H1 (cell line): ENCODE measurements at regions not wholly inside any gene's neighbourhood (a gene's known extent, or its start where the extent isn't known, plus 50 kb on each side); places are given as distances from the start of the nearest gene placed in this dataset.

Source experiments
- EP300 ChIP-seq, 2 experiments: IDR thresholded peaks; 1 replicate in 1 of 2; 2 replicates in 1 of 2; pipeline ENCODE4 v1.6.1; 2011 to 2012; ENCODE audit warnings: low read depth in 2 of 2, low read length in 2 of 2, mild to moderate bottlenecking in 2 of 2, borderline replicate concordance in 1 of 2, inconsistent platforms in 1 of 2, moderate library complexity in 1 of 2
- EZH2 ChIP-seq: fragments of 200-600 bp; sonication (generic); IDR thresholded peaks from 2 replicates; pipeline ENCODE4 v1.7.1; 2012; ENCODE audit warnings: low read depth, mild to moderate bottlenecking, moderate library complexity, low read length, inconsistent platforms; ENCODE audit not compliant: severe bottlenecking
- GABPA ChIP-seq: IDR thresholded peaks from 2 replicates; pipeline ENCODE4 v1.6.1; 2011; ENCODE audit warnings: mild to moderate bottlenecking, low read length, moderate library complexity, borderline replicate concordance; ENCODE audit not compliant: insufficient read depth
- POLR2A ChIP-seq, 2 experiments: IDR thresholded peaks; 1 replicate in 1 of 2; 2 replicates in 1 of 2; pipeline ENCODE4 v1.6.1; 2011; ENCODE audit warnings: low read depth in 2 of 2, low read length in 2 of 2, mild to moderate bottlenecking in 2 of 2; ENCODE audit errors: control extremely low read depth in 1 of 2
- POLR2AphosphoS5 ChIP-seq: IDR thresholded peaks from 2 replicates; pipeline ENCODE4 v1.6.1; 2011; ENCODE audit warnings: low read depth, low read length
- RFX5 ChIP-seq: IDR thresholded peaks from 2 replicates; pipeline ENCODE4 v1.6.1; 2011; ENCODE audit warnings: low read depth, low read length, improper control_type of control experiment, borderline replicate concordance
- TF ChIP-seq, protein P1 (sequence below), 3 experiments: IDR thresholded peaks; 1 replicate in 2 of 3; 2 replicates in 1 of 3; pipeline versions ENCODE4 v1.5.1 to v1.6.1; 2011; ENCODE audit warnings: low read length in 3 of 3, mild to moderate bottlenecking in 3 of 3, inconsistent platforms in 2 of 3, low read depth in 1 of 3, moderate library complexity in 1 of 3; ENCODE audit not compliant: insufficient read depth in 1 of 3; ENCODE audit errors: control extremely low read depth in 1 of 3
- TF ChIP-seq, protein P2 (sequence below): IDR thresholded peaks from 2 replicates; pipeline ENCODE4 v1.6.1; 2012; ENCODE audit warnings: inconsistent platforms

DNA sequence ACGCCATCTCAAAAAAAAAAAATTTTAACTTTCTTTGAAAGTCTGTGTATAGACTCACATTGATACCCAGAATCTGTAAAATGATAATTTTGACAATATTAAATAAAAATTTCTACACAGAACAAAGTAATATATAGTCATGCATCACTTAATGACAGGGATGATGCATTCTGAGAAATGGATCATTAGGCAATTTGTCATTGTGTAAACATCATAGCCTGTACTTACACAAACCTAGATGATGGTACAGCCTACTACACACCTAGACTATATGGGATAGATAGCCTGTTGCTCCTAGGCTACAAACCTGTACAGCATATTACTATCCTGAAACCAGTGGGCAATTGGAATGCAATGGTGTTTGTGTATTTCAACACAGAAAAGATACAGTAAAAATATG, 107.7 kb downstream of the BLTP1 start:
- TF ChIP-seq, protein P1, sequence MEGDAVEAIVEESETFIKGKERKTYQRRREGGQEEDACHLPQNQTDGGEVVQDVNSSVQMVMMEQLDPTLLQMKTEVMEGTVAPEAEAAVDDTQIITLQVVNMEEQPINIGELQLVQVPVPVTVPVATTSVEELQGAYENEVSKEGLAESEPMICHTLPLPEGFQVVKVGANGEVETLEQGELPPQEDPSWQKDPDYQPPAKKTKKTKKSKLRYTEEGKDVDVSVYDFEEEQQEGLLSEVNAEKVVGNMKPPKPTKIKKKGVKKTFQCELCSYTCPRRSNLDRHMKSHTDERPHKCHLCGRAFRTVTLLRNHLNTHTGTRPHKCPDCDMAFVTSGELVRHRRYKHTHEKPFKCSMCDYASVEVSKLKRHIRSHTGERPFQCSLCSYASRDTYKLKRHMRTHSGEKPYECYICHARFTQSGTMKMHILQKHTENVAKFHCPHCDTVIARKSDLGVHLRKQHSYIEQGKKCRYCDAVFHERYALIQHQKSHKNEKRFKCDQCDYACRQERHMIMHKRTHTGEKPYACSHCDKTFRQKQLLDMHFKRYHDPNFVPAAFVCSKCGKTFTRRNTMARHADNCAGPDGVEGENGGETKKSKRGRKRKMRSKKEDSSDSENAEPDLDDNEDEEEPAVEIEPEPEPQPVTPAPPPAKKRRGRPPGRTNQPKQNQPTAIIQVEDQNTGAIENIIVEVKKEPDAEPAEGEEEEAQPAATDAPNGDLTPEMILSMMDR (IDR thresholded peaks at IDR 0.05; ENCODE audit: control extremely low read depth in 1 of 3, insufficient read depth in 1 of 3, low read depth in 1 of 3, low read length in 3 of 3), result no peak
- TF ChIP-seq POLR2A (IDR thresholded peaks at IDR 0.05; ENCODE audit: control extremely low read depth in 1 of 2, low read depth in 2 of 2, low read length in 2 of 2) (no peak), RFX5 (no peak), EP300 (IDR thresholded peaks at IDR 0.05; ENCODE audit: borderline replicate concordance in 1 of 2, low read depth in 2 of 2, low read length in 2 of 2) (no peak), GABPA (no peak), EZH2 (no peak), POLR2AphosphoS5 (no peak)
- TF ChIP-seq, protein P2, sequence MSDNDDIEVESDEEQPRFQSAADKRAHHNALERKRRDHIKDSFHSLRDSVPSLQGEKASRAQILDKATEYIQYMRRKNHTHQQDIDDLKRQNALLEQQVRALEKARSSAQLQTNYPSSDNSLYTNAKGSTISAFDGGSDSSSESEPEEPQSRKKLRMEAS, result no peak
